ENCODE measurements at regions not wholly inside any gene's neighbourhood (a gene's known extent, or its start where the extent isn't known, plus 50 kb on each side); places are given as distances from the start of the nearest gene placed in this dataset.

- Histone ChIP-seq H4K20me1 (ENCODE audit: control insufficient read depth, insufficient read depth, low read length, poor library complexity, severe bottlenecking) (no peaks in the 10 kb centered on the region), H3K9me3 (ENCODE audit: control extremely low read depth in 1 of 3, control insufficient read depth in 2 of 3, insufficient read depth in 1 of 3, low read length in 2 of 3) (no peaks in the 10 kb centered on the region), H3K4me1 (ENCODE audit: control insufficient read depth in 2 of 2, insufficient read depth in 2 of 2, low read length in 2 of 2) (no peaks in the 10 kb centered on the region), H3K4me2 (replicated peaks; ENCODE audit: low read depth, low read length, poor library complexity, severe bottlenecking) (no peak overlapping the region), H3K36me3 (replicated peaks in 1 of 2; ENCODE audit: control extremely low read depth in 1 of 2, control insufficient read depth in 1 of 2, extremely low read depth in 1 of 2, insufficient read depth in 2 of 2, low read length in 1 of 2) (no peaks in the 10 kb centered on the region), H2AFZ (ENCODE audit: insufficient read depth, low read depth, low read length, poor library complexity, severe bottlenecking) (no peak overlapping the region), H3K79me2 (ENCODE audit: control insufficient read depth, insufficient read depth, low read length) (no peaks in the 10 kb centered on the region), H3K27ac (ENCODE audit: low read length in 2 of 2) (no peak overlapping the region), H3K4me3 (ENCODE audit: control extremely low read depth in 1 of 5, extremely low read depth in 1 of 5, insufficient read depth in 1 of 5, low read depth in 2 of 5, low read length in 4 of 5) (no peak overlapping the region), H3K9ac (ENCODE audit: low read length) (no peak overlapping the region), H3K27me3 (replicated peaks in 1 of 4; ENCODE audit: control extremely low read depth in 1 of 4, control insufficient read depth in 3 of 4, insufficient read depth in 4 of 4, low read length in 3 of 4) (no peaks in the 10 kb centered on the region)
- intact Hi-C loops (cut with micrococcal nuclease): no loop called here
- WGBS (ENCODE audit: insufficient coverage): no CpG with 5 or more reads among the region's 1 CpG
- POLR2A ChIA-PET: no interaction called here
- Mint-ChIP-seq H3K4me3 (no peak overlapping the region), H3K27ac (no peak overlapping the region), H3K4me1 (no peaks in the 10 kb centered on the region), H3K27me3 (no peaks in the 10 kb centered on the region), H3K9me3 (ENCODE audit: insufficient read depth) (peaks cover 7% of the 10 kb centered on the region)
- CTCF ChIA-PET: no interaction called here
- no peak for ATAC-seq (ENCODE audit: low read depth)
- DNase-seq: no peak
- no peak for TF ChIP-seq CTCF (IDR thresholded peaks at IDR 0.05)
- TF ChIP-seq EZH2 (IDR thresholded peaks at IDR 0.05; ENCODE audit: borderline replicate concordance, insufficient read depth, low read depth, low read length, poor library complexity, severe bottlenecking): no peak
These were observed 545.2 kb upstream of the MGAT4C start for GRCh38 chr12:86801439-86801838.

GRCh38 chr12:86799616-86800015 lies 543.4 kb upstream of the MGAT4C start:
- no peak overlapping the region for H2AFZ ChIP-seq (ENCODE audit: insufficient read depth, low read depth, low read length, poor library complexity, severe bottlenecking)
- H3K9me3 ChIP-seq (ENCODE audit: control extremely low read depth in 1 of 3, control insufficient read depth in 2 of 3, insufficient read depth in 1 of 3, low read length in 2 of 3): no peaks in the 10 kb centered on the region
- no peak overlapping the region for H3K9ac ChIP-seq (ENCODE audit: low read length)
- Mint-ChIP-seq H3K27ac (no peak overlapping the region), H3K27me3 (no peaks in the 10 kb centered on the region), H3K4me1 (no peaks in the 10 kb centered on the region), H3K4me3 (no peak overlapping the region), H3K9me3 (ENCODE audit: insufficient read depth) (no peaks in the 10 kb centered on the region)
- no peaks in the 10 kb centered on the region for H3K36me3 ChIP-seq (replicated peaks in 1 of 2; ENCODE audit: control extremely low read depth in 1 of 2, control insufficient read depth in 1 of 2, extremely low read depth in 1 of 2, insufficient read depth in 2 of 2, low read length in 1 of 2)
- no peaks in the 10 kb centered on the region for H4K20me1 ChIP-seq (ENCODE audit: control insufficient read depth, insufficient read depth, low read length, poor library complexity, severe bottlenecking)
- no peaks in the 10 kb centered on the region for H3K27me3 ChIP-seq (replicated peaks in 1 of 4; ENCODE audit: control extremely low read depth in 1 of 4, control insufficient read depth in 3 of 4, insufficient read depth in 4 of 4, low read length in 3 of 4)
- no peak overlapping the region for H3K4me3 ChIP-seq (ENCODE audit: control extremely low read depth in 1 of 5, extremely low read depth in 1 of 5, insufficient read depth in 1 of 5, low read depth in 2 of 5, low read length in 4 of 5)
- TF ChIP-seq EZH2 (IDR thresholded peaks at IDR 0.05; ENCODE audit: borderline replicate concordance, insufficient read depth, low read depth, low read length, poor library complexity, severe bottlenecking) (no peak), CTCF (IDR thresholded peaks at IDR 0.05) (no peak)
- H3K4me2 ChIP-seq (replicated peaks; ENCODE audit: low read depth, low read length, poor library complexity, severe bottlenecking): no peak overlapping the region
- no peak overlapping the region for H3K27ac ChIP-seq (ENCODE audit: low read length in 2 of 2)
- POLR2A ChIA-PET: no interaction called here
- no peak for DNase-seq
- no CpG with 5 or more reads among the region's 2 CpGs for WGBS (ENCODE audit: insufficient coverage)
- no peaks in the 10 kb centered on the region for H3K4me1 ChIP-seq (ENCODE audit: control insufficient read depth in 2 of 2, insufficient read depth in 2 of 2, low read length in 2 of 2)
- intact Hi-C loops (cut with micrococcal nuclease): no loop called here
- H3K79me2 ChIP-seq (ENCODE audit: control insufficient read depth, insufficient read depth, low read length): no peaks in the 10 kb centered on the region
- CTCF ChIA-PET: no interaction called here
- no peak for ATAC-seq (ENCODE audit: low read depth)

Data from B cell (primary cell).